OCI-LY7 (cell line): ENCODE measurements at regions not wholly inside any gene's neighbourhood (a gene's known extent, or its start where the extent isn't known, plus 50 kb on each side); places are given as distances from the start of the nearest gene placed in this dataset.

ENCODE experiments used
- CTCF ChIP-seq: fragments of 200-600 bp; sonication (generic); conservative IDR thresholded peaks from 2 replicates; pipeline ENCODE4 v1.5.1; 2014; ENCODE audit warnings: mild to moderate bottlenecking, antibody characterized with exemption, low read length, moderate library complexity, mixed read lengths
- EZH2phosphoT487 ChIP-seq: fragments of 200-600 bp; sonication (generic); IDR thresholded peaks from 2 replicates; pipeline ENCODE4 v1.6.1; 2018; ENCODE audit warnings: low read depth, borderline replicate concordance, mild to moderate bottlenecking, mixed run types, antibody characterized with exemption, low read length, moderate library complexity, mixed read lengths

- TF ChIP-seq CTCF: no peak
- no peak for TF ChIP-seq EZH2phosphoT487
Measured at GRCh38 chr12:63036974-63037335, 102.0 kb upstream of the PPM1H start.
